ENCODE measurements at regions not wholly inside any gene's neighbourhood (a gene's known extent, or its start where the extent isn't known, plus 50 kb on each side); places are given as distances from the start of the nearest gene placed in this dataset.

- no peak for TF ChIP-seq TCF7L2 (IDR thresholded peaks at IDR 0.05; ENCODE audit: low read depth, low read length)
- TF ChIP-seq, protein P1, sequence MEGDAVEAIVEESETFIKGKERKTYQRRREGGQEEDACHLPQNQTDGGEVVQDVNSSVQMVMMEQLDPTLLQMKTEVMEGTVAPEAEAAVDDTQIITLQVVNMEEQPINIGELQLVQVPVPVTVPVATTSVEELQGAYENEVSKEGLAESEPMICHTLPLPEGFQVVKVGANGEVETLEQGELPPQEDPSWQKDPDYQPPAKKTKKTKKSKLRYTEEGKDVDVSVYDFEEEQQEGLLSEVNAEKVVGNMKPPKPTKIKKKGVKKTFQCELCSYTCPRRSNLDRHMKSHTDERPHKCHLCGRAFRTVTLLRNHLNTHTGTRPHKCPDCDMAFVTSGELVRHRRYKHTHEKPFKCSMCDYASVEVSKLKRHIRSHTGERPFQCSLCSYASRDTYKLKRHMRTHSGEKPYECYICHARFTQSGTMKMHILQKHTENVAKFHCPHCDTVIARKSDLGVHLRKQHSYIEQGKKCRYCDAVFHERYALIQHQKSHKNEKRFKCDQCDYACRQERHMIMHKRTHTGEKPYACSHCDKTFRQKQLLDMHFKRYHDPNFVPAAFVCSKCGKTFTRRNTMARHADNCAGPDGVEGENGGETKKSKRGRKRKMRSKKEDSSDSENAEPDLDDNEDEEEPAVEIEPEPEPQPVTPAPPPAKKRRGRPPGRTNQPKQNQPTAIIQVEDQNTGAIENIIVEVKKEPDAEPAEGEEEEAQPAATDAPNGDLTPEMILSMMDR (IDR thresholded peaks at IDR 0.05), result no peak
Observed at GRCh38 chr3:24956613-24957012, 462.0 kb upstream of the THRB start.
